Activated T-cell treated with anti-CD3 and anti-CD28 coated beads, Interleukin-2, amount 50 U/mL, for 24 hours (primary cell): ENCODE measurements at regions not wholly inside any gene's neighbourhood (a gene's known extent, or its start where the extent isn't known, plus 50 kb on each side); places are given as distances from the start of the nearest gene placed in this dataset.
"Not testable (repeated sequence)": the region's sequence is repeated elsewhere in the genome, so short reads cannot be mapped to it uniquely, and the experiment has no call there.

Source experiments
- DNase-seq: peaks from one replicate; pipeline ENCODE4 v3.0.0-alpha.2; 2020
- H3K27ac Mint-ChIP-seq: 2 replicates; pipeline ENCODE4 v1.8.0; 2020; ENCODE audit warnings: mild to moderate bottlenecking, mixed read lengths
- H3K27me3 Mint-ChIP-seq: 2 replicates; pipeline ENCODE4 v1.8.0; 2020; ENCODE audit warnings: mixed read lengths
- H3K36me3 Mint-ChIP-seq: 2 replicates; pipeline ENCODE4 v1.8.0; 2020; ENCODE audit warnings: low read depth, mixed read lengths
- H3K4me1 Mint-ChIP-seq: 2 replicates; pipeline ENCODE4 v1.8.0; 2020; ENCODE audit warnings: low read depth, mixed read lengths
- H3K4me3 Mint-ChIP-seq: 2 replicates; pipeline ENCODE4 v1.8.0; 2020; ENCODE audit warnings: mild to moderate bottlenecking, moderate library complexity, mixed read lengths
- H3K9me3 Mint-ChIP-seq: 2 replicates; pipeline ENCODE4 v1.8.0; 2020; ENCODE audit warnings: mixed read lengths

GRCh38 chr4:72919464-72919863, 150.1 kb downstream of the COX18 start:
- Mint-ChIP-seq H3K4me3 (no peak overlapping the region), H3K27ac (no peak overlapping the region), H3K4me1 (no peaks in the 10 kb centered on the region), H3K36me3 (no peaks in the 10 kb centered on the region), H3K27me3 (peaks cover 4% of the 10 kb centered on the region), H3K9me3 (peaks cover 3% of the 10 kb centered on the region)
- DNase-seq = no peak

GRCh38 chr4:72918362-72918761, 151.2 kb downstream of the COX18 start:
- Mint-ChIP-seq H3K9me3 (peaks cover 3% of the 10 kb centered on the region), H3K36me3 (no peaks in the 10 kb centered on the region), H3K27ac (no peak overlapping the region), H3K4me3 (no peak overlapping the region), H3K4me1 (no peaks in the 10 kb centered on the region), H3K27me3 (peaks cover 7% of the 10 kb centered on the region)
- no peak for DNase-seq

DNA sequence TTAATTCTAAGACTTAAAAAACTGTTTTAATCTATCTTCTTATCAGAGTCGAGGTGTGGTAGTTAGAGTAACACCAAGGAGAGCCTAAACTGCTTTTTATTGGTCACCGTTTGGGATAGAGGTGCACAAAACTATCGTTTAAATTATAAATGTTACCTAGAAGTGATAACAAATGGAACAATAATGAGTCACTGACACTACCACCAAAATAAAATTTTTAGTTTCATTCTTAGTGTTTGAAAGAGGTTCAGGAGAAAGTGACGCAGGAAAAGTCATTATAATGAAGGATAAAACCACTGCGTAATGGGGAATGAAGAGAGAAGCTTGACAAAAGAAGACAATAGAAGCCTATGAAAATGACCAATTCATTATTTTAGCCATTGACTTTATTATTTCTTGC, 158.2 kb downstream of the COX18 start:
- DNase-seq = no peak
- no peak overlapping the region for H3K4me3 Mint-ChIP-seq
- peaks cover 13% of the 10 kb centered on the region for H3K27me3 Mint-ChIP-seq
- no peak overlapping the region for H3K27ac Mint-ChIP-seq
- peaks cover 2% of the 10 kb centered on the region for H3K4me1 Mint-ChIP-seq
- H3K9me3 Mint-ChIP-seq = no peaks in the 10 kb centered on the region
- no peaks in the 10 kb centered on the region for H3K36me3 Mint-ChIP-seq

GRCh38 chr4:72909461-72909860, 160.1 kb downstream of the COX18 start:
- DNase-seq = no peak
- Mint-ChIP-seq H3K4me3 (no peak overlapping the region), H3K4me1 (peaks cover 2% of the 10 kb centered on the region), H3K27me3 (peaks cover 9% of the 10 kb centered on the region), H3K9me3 (no peaks in the 10 kb centered on the region), H3K27ac (no peak overlapping the region), H3K36me3 (no peaks in the 10 kb centered on the region)

GRCh38 chr4:72902354-72902753, 167.2 kb downstream of the COX18 start:
- Mint-ChIP-seq H3K27me3 (no peaks in the 10 kb centered on the region), H3K27ac (no peak overlapping the region), H3K4me3 (no peak overlapping the region), H3K36me3 (no peaks in the 10 kb centered on the region), H3K9me3 (no peaks in the 10 kb centered on the region), H3K4me1 (no peaks in the 10 kb centered on the region)
- no peak for DNase-seq

GRCh38 chr4:72901553-72901952, 168.0 kb downstream of the COX18 start:
- no peaks in the 10 kb centered on the region for H3K4me1 Mint-ChIP-seq
- H3K27me3 Mint-ChIP-seq = no peaks in the 10 kb centered on the region
- no peaks in the 10 kb centered on the region for H3K9me3 Mint-ChIP-seq
- DNase-seq = no peak
- no peaks in the 10 kb centered on the region for H3K36me3 Mint-ChIP-seq
- no peak overlapping the region for H3K27ac Mint-ChIP-seq
- no peak overlapping the region for H3K4me3 Mint-ChIP-seq

GRCh38 chr4:72900952-72901351, 168.6 kb downstream of the COX18 start:
- H3K4me3 Mint-ChIP-seq = no peak overlapping the region
- no peaks in the 10 kb centered on the region for H3K36me3 Mint-ChIP-seq
- no peaks in the 10 kb centered on the region for H3K9me3 Mint-ChIP-seq
- no peak overlapping the region for H3K27ac Mint-ChIP-seq
- DNase-seq = no peak
- no peaks in the 10 kb centered on the region for H3K27me3 Mint-ChIP-seq
- H3K4me1 Mint-ChIP-seq = no peaks in the 10 kb centered on the region

DNA sequence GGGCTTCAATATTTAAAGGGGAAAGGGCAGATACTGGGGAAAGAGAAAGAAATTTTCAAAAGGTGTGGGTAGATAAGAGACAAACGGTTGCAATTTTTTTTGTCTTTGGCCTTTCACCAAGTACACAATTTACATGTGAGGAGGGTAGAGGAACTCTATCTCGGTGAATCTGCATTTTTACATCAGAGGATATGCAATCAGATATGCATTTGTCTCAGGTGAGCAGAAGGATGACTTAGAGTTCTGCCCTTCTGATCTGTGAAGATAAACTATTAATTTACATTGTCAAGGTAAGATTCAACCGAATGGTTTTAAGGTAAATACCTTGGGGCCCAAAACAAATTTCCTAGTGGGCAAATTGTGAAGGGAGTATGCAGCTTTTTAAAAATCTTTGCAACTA, 169.9 kb downstream of the COX18 start:
- H3K4me1 Mint-ChIP-seq = no peaks in the 10 kb centered on the region
- H3K4me3 Mint-ChIP-seq = no peak overlapping the region
- no peaks in the 10 kb centered on the region for H3K9me3 Mint-ChIP-seq
- H3K36me3 Mint-ChIP-seq = no peaks in the 10 kb centered on the region
- H3K27ac Mint-ChIP-seq = no peak overlapping the region
- H3K27me3 Mint-ChIP-seq = peaks cover 2% of the 10 kb centered on the region
- DNase-seq = no peak

GRCh38 chr4:72899214-72899613, 170.3 kb downstream of the COX18 start:
- H3K4me1 Mint-ChIP-seq = no peaks in the 10 kb centered on the region
- no peak overlapping the region for H3K27ac Mint-ChIP-seq
- H3K36me3 Mint-ChIP-seq = no peaks in the 10 kb centered on the region
- peaks cover 2% of the 10 kb centered on the region for H3K27me3 Mint-ChIP-seq
- no peak for DNase-seq
- H3K4me3 Mint-ChIP-seq = no peak overlapping the region
- H3K9me3 Mint-ChIP-seq = no peaks in the 10 kb centered on the region

- H3K4me3 Mint-ChIP-seq = no peak overlapping the region
- H3K27ac Mint-ChIP-seq = no peak overlapping the region
- DNase-seq = no peak
- no peaks in the 10 kb centered on the region for H3K36me3 Mint-ChIP-seq
- no peaks in the 10 kb centered on the region for H3K4me1 Mint-ChIP-seq
- H3K9me3 Mint-ChIP-seq = no peaks in the 10 kb centered on the region
- peaks cover 8% of the 10 kb centered on the region for H3K27me3 Mint-ChIP-seq
Observed at GRCh38 chr4:72896515-72896914, 173.0 kb downstream of the COX18 start.

- Mint-ChIP-seq H3K27me3 (peaks cover 13% of the 10 kb centered on the region), H3K4me1 (no peaks in the 10 kb centered on the region), H3K4me3 (no peak overlapping the region), H3K36me3 (no peaks in the 10 kb centered on the region), H3K9me3 (no peaks in the 10 kb centered on the region), H3K27ac (no peak overlapping the region)
- DNase-seq = no peak
Observed at GRCh38 chr4:72895408-72895807, 174.1 kb downstream of the COX18 start.

GRCh38 chr4:72893354-72894066, 176.0 kb downstream of the COX18 start:
- Mint-ChIP-seq H3K4me3 (no peak overlapping the region), H3K9me3 (no peaks in the 10 kb centered on the region), H3K36me3 (no peaks in the 10 kb centered on the region), H3K4me1 (no peaks in the 10 kb centered on the region), H3K27ac (no peak overlapping the region), H3K27me3 (peaks cover 14% of the 10 kb centered on the region)
- no peak for DNase-seq

DNA sequence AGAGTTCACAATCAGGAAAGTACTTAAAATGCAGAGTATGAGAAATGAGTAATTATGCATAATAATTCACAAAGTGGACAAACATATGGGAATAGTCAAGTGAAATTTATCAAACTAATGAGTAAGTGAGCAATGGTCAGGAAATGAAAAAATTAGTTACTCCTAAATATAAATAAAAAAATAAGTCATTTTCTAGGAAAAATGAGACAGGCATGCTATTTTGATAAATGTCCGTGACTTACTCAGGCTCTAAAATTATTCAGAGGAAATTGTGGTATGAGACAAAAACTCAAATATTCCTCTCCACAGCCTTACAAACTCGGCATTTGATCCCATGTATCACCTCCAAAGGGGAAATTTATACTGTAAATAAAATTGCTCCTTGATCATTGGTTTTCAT, 181.2 kb downstream of the COX18 start:
- DNase-seq = no peak
- Mint-ChIP-seq H3K36me3 (no peaks in the 10 kb centered on the region), H3K4me3 (no peak overlapping the region), H3K27ac (no peak overlapping the region), H3K9me3 (no peaks in the 10 kb centered on the region), H3K27me3 (peaks cover 22% of the 10 kb centered on the region), H3K4me1 (no peaks in the 10 kb centered on the region)

- no peaks in the 10 kb centered on the region for H3K4me1 Mint-ChIP-seq
Observed at GRCh38 chr4:72887152-72887551, 182.4 kb downstream of the COX18 start.

GRCh38 chr4:72886602-72887001, 182.9 kb downstream of the COX18 start:
- no peaks in the 10 kb centered on the region for H3K9me3 Mint-ChIP-seq
- no peak overlapping the region for H3K4me3 Mint-ChIP-seq
- H3K27me3 Mint-ChIP-seq = peaks cover 16% of the 10 kb centered on the region
- no peak for DNase-seq
- no peak overlapping the region for H3K27ac Mint-ChIP-seq
- no peaks in the 10 kb centered on the region for H3K4me1 Mint-ChIP-seq
- H3K36me3 Mint-ChIP-seq = no peaks in the 10 kb centered on the region

More at GRCh38 chr4:72887152-72887551, 182.4 kb downstream of the COX18 start:
- Mint-ChIP-seq H3K27me3 (peaks cover 18% of the 10 kb centered on the region), H3K36me3 (no peaks in the 10 kb centered on the region), H3K9me3 (no peaks in the 10 kb centered on the region), H3K4me3 (no peak overlapping the region), H3K27ac (no peak overlapping the region)
- no peak for DNase-seq

- H3K9me3 Mint-ChIP-seq, H3K4me3 Mint-ChIP-seq, H3K27me3 Mint-ChIP-seq, H3K4me1 Mint-ChIP-seq, H3K36me3 Mint-ChIP-seq, DNase-seq, H3K27ac Mint-ChIP-seq: not testable (repeated sequence)
Observed at GRCh38 chr4:72884225-72884624, 185.3 kb downstream of the COX18 start.
